ENCODE measurements at regions not wholly inside any gene's neighbourhood (a gene's known extent, or its start where the extent isn't known, plus 50 kb on each side); places are given as distances from the start of the nearest gene placed in this dataset.

- Mint-ChIP-seq H3K4me1 (no peaks in the 10 kb centered on the region), H3K9me3 (peaks cover 5 to 8% of the 10 kb centered on the region in 2 donors), H3K27ac (no peak overlapping the region), H3K36me3 (no peaks in the 10 kb centered on the region), H3K27me3 (ENCODE audit: low read depth in 2 of 2) (no peaks in the 10 kb centered on the region), H3K4me3 (no peak overlapping the region)
- Histone ChIP-seq H3K27me3 (ENCODE audit: control insufficient read depth, insufficient read depth, low read length) (no peaks in the 10 kb centered on the region), H3K27ac (ENCODE audit: low read length) (no peak overlapping the region), H3K36me3 (ENCODE audit: control insufficient read depth, insufficient read depth, low read length) (no peaks in the 10 kb centered on the region), H3K4me3 (ENCODE audit: low read length) (no peak overlapping the region), H3K4me1 (ENCODE audit: control insufficient read depth, insufficient read depth, low read length) (no peaks in the 10 kb centered on the region), H3K9me3 (ENCODE audit: control insufficient read depth, insufficient read depth, low read length) (no peaks in the 10 kb centered on the region)
- intact Hi-C loops (cut with micrococcal nuclease), result no loop called here
- WGBS (ENCODE audit: insufficient coverage), result 80% methylated on average over 2 of the region's 3 CpGs
- DNase-seq, result no peak
- TF ChIP-seq, protein P1, sequence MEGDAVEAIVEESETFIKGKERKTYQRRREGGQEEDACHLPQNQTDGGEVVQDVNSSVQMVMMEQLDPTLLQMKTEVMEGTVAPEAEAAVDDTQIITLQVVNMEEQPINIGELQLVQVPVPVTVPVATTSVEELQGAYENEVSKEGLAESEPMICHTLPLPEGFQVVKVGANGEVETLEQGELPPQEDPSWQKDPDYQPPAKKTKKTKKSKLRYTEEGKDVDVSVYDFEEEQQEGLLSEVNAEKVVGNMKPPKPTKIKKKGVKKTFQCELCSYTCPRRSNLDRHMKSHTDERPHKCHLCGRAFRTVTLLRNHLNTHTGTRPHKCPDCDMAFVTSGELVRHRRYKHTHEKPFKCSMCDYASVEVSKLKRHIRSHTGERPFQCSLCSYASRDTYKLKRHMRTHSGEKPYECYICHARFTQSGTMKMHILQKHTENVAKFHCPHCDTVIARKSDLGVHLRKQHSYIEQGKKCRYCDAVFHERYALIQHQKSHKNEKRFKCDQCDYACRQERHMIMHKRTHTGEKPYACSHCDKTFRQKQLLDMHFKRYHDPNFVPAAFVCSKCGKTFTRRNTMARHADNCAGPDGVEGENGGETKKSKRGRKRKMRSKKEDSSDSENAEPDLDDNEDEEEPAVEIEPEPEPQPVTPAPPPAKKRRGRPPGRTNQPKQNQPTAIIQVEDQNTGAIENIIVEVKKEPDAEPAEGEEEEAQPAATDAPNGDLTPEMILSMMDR (IDR thresholded peaks at IDR 0.05), result no peak
- ATAC-seq, result no peak
Observed at GRCh38 chr1:95396557-95396956, 162.5 kb downstream of the RWDD3 start.

GRCh38 chr1:95402780-95403179 lies 168.8 kb downstream of the RWDD3 start:
- ATAC-seq, result no peak
- DNase-seq, result no peak
- H3K36me3 ChIP-seq (ENCODE audit: control insufficient read depth, insufficient read depth, low read length), result no peaks in the 10 kb centered on the region
- no peaks in the 10 kb centered on the region for H3K4me1 Mint-ChIP-seq
- H3K9me3 ChIP-seq (ENCODE audit: control insufficient read depth, insufficient read depth, low read length), result peaks cover 5% of the 10 kb centered on the region
- WGBS (ENCODE audit: insufficient coverage), result 72% methylated on average over 2 of the region's 2 CpGs
- H3K36me3 Mint-ChIP-seq, result peaks cover 13% of the 10 kb centered on the region
- H3K27ac ChIP-seq (ENCODE audit: low read length), result no peak overlapping the region
- H3K27me3 ChIP-seq (ENCODE audit: control insufficient read depth, insufficient read depth, low read length), result no peaks in the 10 kb centered on the region
- TF ChIP-seq, protein P1 (IDR thresholded peaks at IDR 0.05), result no peak
- H3K4me1 ChIP-seq (ENCODE audit: control insufficient read depth, insufficient read depth, low read length), result no peaks in the 10 kb centered on the region
- H3K27ac Mint-ChIP-seq, result no peak overlapping the region
- no peak overlapping the region for H3K4me3 ChIP-seq (ENCODE audit: low read length)
- peaks cover 9 to 15% of the 10 kb centered on the region in 2 donors for H3K9me3 Mint-ChIP-seq
- H3K27me3 Mint-ChIP-seq (ENCODE audit: low read depth in 2 of 2), result no peaks in the 10 kb centered on the region
- intact Hi-C loops (cut with micrococcal nuclease), result no loop called here
- no peak overlapping the region for H3K4me3 Mint-ChIP-seq

DNA sequence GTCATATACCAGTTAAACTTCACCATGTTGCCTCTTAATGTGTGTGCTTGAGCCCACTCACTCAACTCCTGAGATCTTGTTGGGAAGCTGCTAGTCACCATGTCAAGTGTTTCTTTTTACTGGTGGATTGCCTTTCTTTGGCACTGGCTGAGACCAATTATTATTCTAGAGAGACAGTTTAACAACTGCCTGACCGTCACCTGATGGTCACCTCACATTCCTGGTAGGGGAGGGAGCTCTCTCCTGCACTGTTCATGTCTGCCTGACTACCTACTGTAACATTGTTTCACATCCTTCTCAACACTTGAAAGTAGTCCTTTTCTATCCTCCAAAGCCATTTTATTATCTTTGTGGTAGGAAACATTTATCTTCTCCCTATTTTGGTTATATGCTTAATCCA lies 172.3 kb downstream of the RWDD3 start:
- H3K4me3 ChIP-seq (ENCODE audit: low read length), result no peak overlapping the region
- intact Hi-C loops (cut with micrococcal nuclease), result no loop called here
- H3K27me3 ChIP-seq (ENCODE audit: control insufficient read depth, insufficient read depth, low read length), result no peaks in the 10 kb centered on the region
- H3K9me3 ChIP-seq (ENCODE audit: control insufficient read depth, insufficient read depth, low read length), result peaks cover 5% of the 10 kb centered on the region
- Mint-ChIP-seq H3K27me3 (ENCODE audit: low read depth in 2 of 2) (no peaks in the 10 kb centered on the region), H3K4me1 (no peaks in the 10 kb centered on the region), H3K27ac (no peak overlapping the region), H3K9me3 (peaks cover 10 to 12% of the 10 kb centered on the region in 2 donors), H3K4me3 (no peak overlapping the region), H3K36me3 (peaks cover 13% of the 10 kb centered on the region)
- DNase-seq, result no peak
- no peaks in the 10 kb centered on the region for H3K36me3 ChIP-seq (ENCODE audit: control insufficient read depth, insufficient read depth, low read length)
- H3K4me1 ChIP-seq (ENCODE audit: control insufficient read depth, insufficient read depth, low read length), result no peaks in the 10 kb centered on the region
- no CpG with 5 or more reads among the region's 1 CpG for WGBS (ENCODE audit: insufficient coverage)
- ATAC-seq, result no peak
- no peak overlapping the region for H3K27ac ChIP-seq (ENCODE audit: low read length)
- TF ChIP-seq, protein P1 (IDR thresholded peaks at IDR 0.05), result no peak

DNA sequence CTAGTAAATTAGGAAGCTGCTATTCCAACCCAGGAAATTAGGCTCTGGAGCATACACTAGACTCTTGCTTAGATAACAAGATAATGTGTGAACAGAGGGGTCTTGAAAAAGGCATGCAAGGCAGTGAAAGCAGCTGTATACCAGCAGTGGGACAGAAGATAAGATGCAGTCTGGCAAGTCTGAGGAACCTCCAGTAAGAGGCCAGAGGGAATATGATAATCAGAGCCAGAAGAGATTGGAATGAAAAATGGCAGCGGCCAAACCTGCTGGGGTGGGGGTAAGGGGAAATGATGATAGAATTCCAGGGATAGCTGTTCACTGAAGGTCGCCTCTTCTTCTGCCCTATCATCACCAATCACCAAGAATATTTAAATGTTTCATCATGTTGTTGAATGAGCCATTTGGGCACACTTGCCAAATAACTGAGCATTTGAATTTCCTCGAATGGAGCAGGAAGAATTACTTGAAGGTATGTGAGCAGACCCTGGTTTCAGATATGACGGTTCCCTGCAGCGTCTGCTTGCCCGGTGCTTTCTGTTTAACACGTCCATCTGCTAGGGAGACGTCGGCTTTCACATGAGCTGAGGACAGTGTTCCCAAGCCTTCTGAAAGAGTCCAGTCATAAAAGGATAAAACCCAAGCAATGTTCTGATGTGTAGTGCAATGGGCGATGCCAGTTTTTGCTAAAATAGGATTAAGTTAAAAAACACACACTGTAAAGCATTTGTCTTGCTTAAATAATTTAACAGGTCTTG lies 173.3 kb downstream of the RWDD3 start:
- peaks cover 5% of the 10 kb centered on the region for H3K9me3 ChIP-seq (ENCODE audit: control insufficient read depth, insufficient read depth, low read length)
- DNase-seq (no peak), ATAC-seq (no peak)
- no peak overlapping the region for H3K27ac ChIP-seq (ENCODE audit: low read length)
- no peak overlapping the region for H3K27ac Mint-ChIP-seq
- H3K4me3 Mint-ChIP-seq, result no peak overlapping the region
- H3K27me3 ChIP-seq (ENCODE audit: control insufficient read depth, insufficient read depth, low read length), result no peaks in the 10 kb centered on the region
- no peaks in the 10 kb centered on the region for H3K36me3 ChIP-seq (ENCODE audit: control insufficient read depth, insufficient read depth, low read length)
- no peaks in the 10 kb centered on the region for H3K4me1 ChIP-seq (ENCODE audit: control insufficient read depth, insufficient read depth, low read length)
- no peaks in the 10 kb centered on the region for H3K4me1 Mint-ChIP-seq
- no peak overlapping the region for H3K4me3 ChIP-seq (ENCODE audit: low read length)
- H3K9me3 Mint-ChIP-seq, result peaks cover 12 to 13% of the 10 kb centered on the region in 2 donors
- H3K27me3 Mint-ChIP-seq (ENCODE audit: low read depth in 2 of 2), result no peaks in the 10 kb centered on the region
- intact Hi-C loops (cut with micrococcal nuclease), result no loop called here
- WGBS (ENCODE audit: insufficient coverage), result 70% methylated on average over 8 of the region's 10 CpGs
- H3K36me3 Mint-ChIP-seq, result peaks cover 13% of the 10 kb centered on the region
- TF ChIP-seq, protein P1 (IDR thresholded peaks at IDR 0.05), result no peak
